Dermis microvascular lymphatic vessel endothelial cell (primary cell): ENCODE measurements at regions not wholly inside any gene's neighbourhood (a gene's known extent, or its start where the extent isn't known, plus 50 kb on each side); places are given as distances from the start of the nearest gene placed in this dataset.
"Not testable (repeated sequence)": the region's sequence is repeated elsewhere in the genome, so short reads cannot be mapped to it uniquely, and the experiment has no call there.

Experiments used
- DNase-seq, 2 donors: peaks; one replicate each; pipeline versions ENCODE4 v3.0.0 to v3.0.0-alpha.2; 2010; ENCODE audit warnings: low read depth in 2 of 2

- no peak for DNase-seq
Measured at GRCh38 chr14:48725051-48725734, 861.0 kb downstream of the RPS29 start.

DNA sequence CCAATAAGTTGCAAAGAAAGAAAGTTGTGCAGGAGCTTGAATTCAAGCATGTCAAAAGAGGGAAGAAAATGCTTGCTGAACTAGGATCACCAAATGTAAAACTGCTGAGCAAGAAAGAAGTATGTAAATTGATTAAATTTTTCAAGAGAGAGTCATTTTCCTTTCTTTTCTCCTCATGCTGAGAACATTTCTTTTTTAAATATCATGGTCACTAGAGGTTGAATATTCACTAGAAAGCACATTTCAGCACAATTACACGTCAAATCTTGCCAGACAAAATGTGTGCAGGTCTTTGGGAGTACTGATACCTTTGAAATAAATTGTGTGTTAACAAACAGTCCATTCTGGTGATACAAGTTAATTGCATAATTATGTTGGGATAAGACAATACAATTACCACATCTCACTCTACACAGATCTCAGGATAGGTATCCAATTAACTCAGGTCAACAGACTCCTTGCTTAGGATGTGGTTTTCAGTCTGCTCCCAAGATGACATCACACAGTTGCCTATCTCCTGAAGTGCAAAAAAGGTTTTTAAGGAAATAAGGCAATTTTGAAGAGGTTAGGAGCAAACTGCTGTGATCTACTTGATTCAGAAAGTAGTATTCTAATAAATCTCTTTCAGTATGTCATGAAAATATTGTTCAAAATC, 862.2 kb downstream of the RPS29 start:
- no peak for DNase-seq

- no peak for DNase-seq
Measured at GRCh38 chr14:48714366-48714765, 871.8 kb downstream of the RPS29 start.

GRCh38 chr14:48710133-48710532, 876.0 kb downstream of the RPS29 start:
- DNase-seq = no peak

DNA sequence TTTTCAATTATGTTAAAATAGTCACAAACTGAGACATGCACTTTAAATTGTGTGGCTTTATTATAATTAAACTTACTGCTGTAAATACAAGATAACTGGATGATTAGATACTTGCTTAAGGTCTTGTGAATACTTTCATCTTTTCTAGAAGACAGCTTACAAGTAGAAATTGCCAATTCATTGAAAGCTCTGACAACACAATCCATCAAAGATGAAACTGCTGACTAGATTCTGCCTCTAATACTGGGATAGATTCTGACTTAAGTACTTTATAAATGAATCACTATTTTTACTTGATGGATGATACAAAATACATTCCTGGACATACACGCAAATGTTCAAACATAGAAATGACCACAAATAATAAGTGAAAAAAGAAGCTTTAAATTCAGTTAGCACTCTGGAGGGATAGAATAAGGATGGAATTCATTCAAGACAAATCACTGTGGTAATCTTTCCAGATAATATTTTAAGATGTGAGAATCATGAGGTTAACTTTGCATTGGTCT, 876.8 kb downstream of the RPS29 start:
- DNase-seq = no peak

DNA sequence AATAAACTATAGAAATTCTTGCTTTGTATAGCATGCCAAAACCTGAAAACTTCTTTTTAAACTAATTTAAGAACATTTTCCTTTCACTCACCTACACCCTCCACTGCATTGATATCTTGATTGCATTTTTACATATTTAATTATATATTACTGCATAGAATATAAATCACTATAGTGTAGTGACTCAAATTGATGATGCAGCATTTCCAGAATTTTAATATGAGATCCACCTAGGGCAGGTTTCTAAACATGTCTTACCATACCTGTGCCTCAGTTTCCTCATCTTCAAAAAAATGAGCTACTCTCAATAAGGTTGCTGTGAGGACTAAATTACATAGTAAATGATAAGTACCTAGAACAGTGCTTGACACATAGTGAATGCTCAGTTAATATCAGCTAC, 881.5 kb downstream of the RPS29 start:
- DNase-seq = no peak

- no peak for DNase-seq
Measured at GRCh38 chr14:48703728-48704467, 882.3 kb downstream of the RPS29 start.

- not testable (repeated sequence) for DNase-seq
Measured at GRCh38 chr14:48697362-48697761, 888.8 kb downstream of the RPS29 start.

- DNase-seq = no peak
Measured at GRCh38 chr14:48693793-48694192, 892.4 kb downstream of the RPS29 start.

GRCh38 chr14:48690349-48690748, 895.8 kb downstream of the RPS29 start:
- DNase-seq = no peak

- no peak for DNase-seq
Measured at GRCh38 chr14:48686650-48687049, 899.5 kb downstream of the RPS29 start.

DNA sequence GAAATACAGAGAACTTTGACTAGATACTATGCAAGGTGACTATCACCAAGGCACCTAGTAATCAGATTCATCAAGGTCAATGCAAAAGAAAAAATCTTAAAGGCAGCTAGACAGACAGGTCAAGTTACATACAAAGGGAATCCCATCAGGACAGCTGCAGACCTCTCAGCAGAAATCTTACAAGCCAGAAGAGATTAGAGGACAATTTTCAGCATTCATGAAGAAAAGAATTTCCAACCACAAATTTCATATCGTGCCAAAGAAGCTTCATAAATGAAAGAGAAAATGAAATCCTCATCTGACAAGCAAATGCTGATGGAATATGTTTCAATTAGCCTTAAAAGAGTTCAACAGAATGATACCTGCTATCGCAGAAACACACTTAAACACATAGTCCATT, 913.7 kb downstream of the RPS29 start:
- DNase-seq = no peak

GRCh38 chr14:48670939-48671338, 915.2 kb downstream of the RPS29 start:
- no peak for DNase-seq

- DNase-seq = no peak
Measured at GRCh38 chr14:48665077-48665784, 920.9 kb downstream of the RPS29 start.

DNA sequence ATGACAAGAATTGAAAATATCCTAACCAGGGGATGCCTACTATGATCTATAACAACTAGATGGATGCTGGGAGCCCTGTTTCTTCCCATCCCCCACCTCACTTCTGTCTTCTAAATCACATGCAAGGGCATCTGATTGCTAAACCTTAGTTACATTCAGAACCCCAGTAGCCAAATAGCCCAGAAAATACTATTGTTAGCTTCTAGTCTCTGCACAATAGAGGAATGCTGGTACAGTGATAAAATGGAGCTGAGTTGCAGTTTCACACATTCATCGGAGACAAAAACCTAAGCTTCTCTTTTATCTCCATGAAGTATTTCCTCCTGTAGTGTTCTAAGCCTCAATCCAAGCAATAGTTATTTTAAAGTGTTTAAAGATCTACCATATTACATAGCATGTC, 942.9 kb downstream of the RPS29 start:
- no peak for DNase-seq

DNA sequence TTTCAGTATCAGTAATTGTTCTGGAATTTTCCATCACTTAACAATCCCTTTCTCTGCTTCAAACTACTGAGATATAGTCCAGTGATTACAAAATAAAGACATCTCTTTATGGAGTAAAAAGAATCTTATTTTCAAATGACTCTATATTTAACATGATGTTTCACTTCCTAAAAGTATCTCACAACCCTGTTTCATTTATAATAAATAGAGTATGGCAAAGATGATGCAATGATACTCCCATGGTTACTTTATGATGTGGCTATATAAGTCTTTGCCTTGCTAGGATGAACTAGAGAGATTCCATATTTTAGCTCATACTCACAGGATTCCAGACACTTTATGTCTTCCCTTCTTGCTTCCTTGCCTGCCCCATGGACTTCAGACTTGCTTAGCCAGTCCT, 953.5 kb upstream of the MDGA2 start:
- no peak for DNase-seq

GRCh38 chr14:48622980-48623379, 947.6 kb upstream of the MDGA2 start:
- DNase-seq = no peak

GRCh38 chr14:48618057-48618456, 942.7 kb upstream of the MDGA2 start:
- DNase-seq = no peak

DNA sequence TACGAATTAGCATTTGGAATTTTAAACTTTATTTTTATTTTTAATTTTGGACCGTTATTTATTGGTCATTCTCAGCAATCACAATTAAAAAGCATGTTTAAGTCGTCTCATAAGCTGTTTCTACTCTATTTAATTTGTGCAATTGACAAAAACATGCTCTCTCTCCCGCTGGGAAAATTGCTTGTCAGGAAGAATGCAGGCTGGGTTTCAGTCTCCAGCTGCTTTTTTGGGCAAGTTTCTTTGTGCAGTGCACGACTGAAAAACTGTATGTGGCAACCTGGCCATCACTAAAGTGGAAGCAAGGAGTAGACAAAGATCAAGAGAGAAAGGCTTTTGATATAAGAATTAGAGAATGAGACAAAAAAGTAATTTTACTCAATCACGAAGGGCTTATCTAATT, 941.5 kb upstream of the MDGA2 start:
- no peak for DNase-seq

- no peak for DNase-seq
Measured at GRCh38 chr14:48615618-48616017, 940.2 kb upstream of the MDGA2 start.

- no peak for DNase-seq
Measured at GRCh38 chr14:48614003-48614402, 938.6 kb upstream of the MDGA2 start.

GRCh38 chr14:48606960-48607359, 931.6 kb upstream of the MDGA2 start:
- DNase-seq = not testable (repeated sequence)
